ENCODE measurements at regions not wholly inside any gene's neighbourhood (a gene's known extent, or its start where the extent isn't known, plus 50 kb on each side); places are given as distances from the start of the nearest gene placed in this dataset.

GRCh38 chr2:104703669-104704068 is 150.2 kb upstream of the POU3F3 start:
- no peak for ATAC-seq
- DNase-seq: no peak

DNA sequence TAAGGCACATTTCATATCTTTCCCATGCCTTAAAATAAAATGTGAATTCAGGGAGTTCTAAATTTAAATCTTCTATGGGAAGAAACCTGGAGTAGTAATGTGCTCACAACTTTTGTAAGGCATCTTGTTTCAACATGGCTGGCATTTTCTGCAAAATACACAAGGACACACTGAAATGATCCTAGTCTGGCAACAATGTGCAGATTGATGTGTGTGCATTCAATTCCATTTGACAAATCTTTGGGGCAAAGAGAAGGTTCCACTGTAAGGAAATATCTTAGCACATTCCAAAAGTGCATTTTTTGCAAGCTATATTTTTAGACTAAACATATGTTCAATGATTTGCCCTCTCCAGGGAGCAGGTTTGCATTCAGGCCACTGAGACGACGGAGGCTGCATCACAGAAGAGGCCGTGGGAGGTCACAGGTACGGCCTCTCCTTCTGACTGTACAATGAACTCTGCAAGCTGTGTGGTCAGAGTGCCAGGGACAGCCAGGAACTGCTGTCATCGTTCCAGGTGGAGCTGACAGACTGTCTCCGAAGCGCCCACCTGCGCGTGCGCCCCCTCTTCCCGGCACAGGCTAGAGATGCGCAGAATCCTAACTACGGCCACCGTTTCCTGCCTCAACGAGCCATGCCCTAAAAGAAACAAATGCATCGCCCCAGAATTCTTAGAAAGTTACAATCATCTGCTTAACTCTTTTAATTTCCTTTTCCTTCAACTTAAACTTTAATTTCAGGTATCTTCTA is 149.2 kb upstream of the POU3F3 start:
- no peak for ATAC-seq
- DNase-seq: no peak

- ATAC-seq (no peak), DNase-seq (no peak)
These were observed 146.9 kb upstream of the POU3F3 start for GRCh38 chr2:104707056-104707455.

DNA sequence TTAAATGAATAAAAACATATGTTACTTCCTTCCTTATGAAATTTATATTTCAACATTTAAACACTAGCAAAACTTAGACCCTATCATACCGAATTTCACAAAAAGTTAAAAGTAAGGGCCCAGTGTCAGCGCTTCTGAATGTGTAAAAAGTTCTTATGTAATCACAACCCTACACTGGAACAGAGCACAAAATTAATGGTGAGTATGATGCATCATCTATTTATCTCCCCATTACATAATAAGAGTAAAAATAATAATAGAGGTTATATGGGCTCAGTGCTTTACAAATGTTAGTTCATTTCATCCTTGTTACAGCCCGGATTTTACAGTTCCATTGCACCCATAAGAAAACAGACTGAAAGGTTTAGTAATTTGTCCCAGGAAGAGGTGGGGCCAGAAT is 144.9 kb upstream of the POU3F3 start:
- DNase-seq (no peak), ATAC-seq (no peak)

DNA sequence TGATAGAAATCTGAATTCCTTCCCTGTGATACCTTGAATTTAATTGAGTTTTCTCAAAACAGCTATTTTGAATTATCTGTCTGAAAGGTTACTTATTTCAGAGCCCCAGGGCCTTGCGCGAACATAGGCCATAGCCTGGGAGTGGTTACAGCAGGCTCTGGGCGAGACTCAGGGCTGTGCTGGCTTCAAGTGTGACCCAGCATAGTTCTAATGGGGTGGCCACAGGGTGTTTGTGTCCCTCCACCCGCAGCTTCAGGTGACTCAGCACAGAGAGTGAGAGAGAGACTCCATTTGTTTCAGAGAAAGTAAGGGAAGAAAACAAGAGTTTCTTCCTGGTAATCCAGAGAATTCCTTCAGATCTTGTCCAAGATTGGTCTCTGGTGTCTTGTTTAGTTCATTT is 137.9 kb upstream of the POU3F3 start:
- no peak for DNase-seq

DNA sequence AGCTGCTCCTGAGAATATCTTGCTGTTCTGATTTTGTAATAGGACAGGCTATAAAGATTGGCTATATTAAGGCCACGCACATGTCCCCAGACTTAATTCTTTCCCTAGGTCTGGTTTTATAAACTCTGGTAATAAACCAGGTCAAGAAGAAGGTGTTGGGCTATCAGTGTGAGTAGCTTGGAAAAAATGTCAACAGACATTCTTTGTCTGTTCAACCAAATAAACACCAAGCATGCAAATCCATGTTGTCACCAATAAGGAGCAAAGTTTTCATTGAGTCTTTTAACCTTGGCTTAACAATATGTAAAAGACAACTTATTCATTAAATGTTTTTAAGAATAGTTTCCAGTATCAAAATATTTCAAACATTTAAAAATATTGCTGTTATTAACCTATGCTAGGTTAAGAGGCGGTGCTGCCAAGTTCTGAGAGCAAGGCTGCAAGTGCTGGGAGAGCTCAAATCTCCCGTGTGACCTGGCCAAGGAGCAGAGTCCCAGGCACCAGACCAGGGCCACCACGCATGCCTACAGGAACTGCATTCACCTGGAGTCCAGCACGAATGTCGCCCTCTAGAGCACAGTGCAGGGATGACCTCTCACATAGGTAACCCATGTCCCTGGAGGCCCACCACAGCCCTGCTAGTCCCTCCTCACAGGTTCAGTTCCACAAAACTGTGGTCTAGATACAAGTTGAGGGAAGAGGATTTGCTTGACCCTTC is 120.5 kb upstream of the POU3F3 start:
- peak; percentile 28 for DNase-seq

More for the DNA sequence above, 137.9 kb upstream of the POU3F3 start:
- no peak for ATAC-seq

GRCh38 chr2:104734937-104735586 is 118.9 kb upstream of the POU3F3 start:
- ATAC-seq (peak; percentile 32), DNase-seq (no peak)

More for the DNA sequence above, 120.5 kb upstream of the POU3F3 start:
- peak; percentile 72 for ATAC-seq

- no peak for DNase-seq
- ATAC-seq: no peak
These were observed 117.9 kb upstream of the POU3F3 start for GRCh38 chr2:104736026-104736425.

DNA sequence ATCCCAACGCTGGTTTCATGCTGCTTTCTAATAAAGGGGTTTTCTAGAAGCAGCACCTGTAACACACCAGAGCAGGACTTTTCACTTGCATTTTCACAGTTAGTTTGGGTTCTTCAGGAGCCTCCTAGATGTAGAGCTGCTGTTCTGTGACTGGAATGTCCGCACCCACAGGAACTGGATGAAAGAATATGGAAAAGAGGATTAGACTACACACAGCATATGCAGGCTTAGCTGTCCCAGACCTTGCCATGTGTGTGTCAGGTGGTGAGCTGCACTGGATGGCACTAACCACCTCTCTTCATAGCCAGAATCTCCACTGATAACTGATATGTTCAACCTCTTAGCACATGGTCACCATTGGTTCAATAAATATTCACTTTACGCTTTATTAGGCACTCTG is 112.1 kb upstream of the POU3F3 start:
- DNase-seq: no peak
- no peak for ATAC-seq

- no peak for DNase-seq
- no peak for ATAC-seq
These were observed 109.4 kb upstream of the POU3F3 start for GRCh38 chr2:104744537-104744936.

GRCh38 chr2:104745846-104746245 is 108.1 kb upstream of the POU3F3 start:
- no peak for DNase-seq
- ATAC-seq: no peak

DNA sequence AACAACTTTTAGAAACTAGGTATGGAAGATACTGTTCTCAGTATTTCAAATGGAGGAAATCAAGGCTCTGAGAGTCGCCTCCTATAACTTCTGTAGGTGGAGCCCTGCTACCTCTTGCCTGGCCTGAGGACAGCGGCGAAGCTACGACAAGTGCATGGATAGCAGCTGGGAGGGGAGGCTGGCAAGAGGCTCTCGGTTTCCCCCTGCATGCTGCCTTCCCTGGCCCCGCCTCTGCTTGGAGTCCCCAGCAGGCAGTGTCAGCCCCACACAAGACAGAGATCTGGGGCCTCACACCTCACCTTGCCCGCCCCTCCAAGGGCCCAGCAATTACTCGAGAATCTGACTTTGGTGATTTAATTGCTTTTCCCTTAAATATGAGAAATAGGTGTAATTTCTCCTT is 107.6 kb upstream of the POU3F3 start:
- ATAC-seq (no peak), DNase-seq (no peak)

DNA sequence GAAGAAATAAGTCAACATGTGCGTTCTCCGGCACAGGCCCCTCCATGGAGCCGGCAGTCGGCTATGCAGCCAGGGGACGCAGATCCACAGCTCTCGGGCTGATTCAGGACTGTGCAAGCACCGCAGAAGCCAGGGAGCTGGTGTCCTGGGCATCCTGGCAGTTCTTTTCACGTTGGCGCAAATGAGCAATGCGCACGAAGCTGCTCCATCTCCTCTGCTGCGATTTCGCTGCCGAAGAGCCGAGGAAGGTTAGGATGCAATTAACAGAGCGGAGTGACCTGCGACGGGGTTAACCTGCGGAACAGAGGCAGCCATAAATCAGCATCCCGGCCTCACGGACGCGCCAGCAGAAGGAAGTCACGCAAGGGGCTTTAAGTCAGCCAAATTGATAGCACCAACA is 107.1 kb upstream of the POU3F3 start:
- no peak for DNase-seq
- no peak for ATAC-seq

- DNase-seq (no peak), ATAC-seq (no peak)
These were observed 104.0 kb upstream of the POU3F3 start for GRCh38 chr2:104749856-104750460.

DNA sequence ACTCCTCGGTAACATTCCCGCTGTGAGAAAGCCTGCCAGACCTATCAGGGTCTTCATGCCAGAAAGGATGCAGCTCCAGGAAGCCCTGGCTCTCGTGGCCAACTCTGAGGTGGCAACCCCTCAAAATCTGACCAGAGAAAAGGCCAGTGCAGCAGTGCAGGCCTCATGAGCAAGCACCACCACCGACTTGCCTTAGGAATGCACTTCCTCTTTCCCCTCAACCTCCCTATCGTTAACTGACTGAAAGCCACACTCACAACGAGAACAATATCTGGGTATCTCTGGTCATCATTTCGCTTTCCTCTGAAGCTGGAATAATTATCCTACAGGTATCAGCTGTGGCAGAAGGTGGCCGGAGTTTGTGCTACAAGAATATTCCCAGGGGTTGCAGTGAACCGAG is 101.4 kb upstream of the POU3F3 start:
- ATAC-seq (no peak), DNase-seq (no peak)

- no peak for DNase-seq
- ATAC-seq: no peak
These were observed 98.7 kb upstream of the POU3F3 start for GRCh38 chr2:104755026-104755878.

GRCh38 chr2:104756118-104756517 is 97.8 kb upstream of the POU3F3 start:
- no peak for ATAC-seq
- DNase-seq: no peak

GRCh38 chr2:104757056-104757455 is 96.9 kb upstream of the POU3F3 start:
- ATAC-seq (no peak), DNase-seq (no peak)

DNA sequence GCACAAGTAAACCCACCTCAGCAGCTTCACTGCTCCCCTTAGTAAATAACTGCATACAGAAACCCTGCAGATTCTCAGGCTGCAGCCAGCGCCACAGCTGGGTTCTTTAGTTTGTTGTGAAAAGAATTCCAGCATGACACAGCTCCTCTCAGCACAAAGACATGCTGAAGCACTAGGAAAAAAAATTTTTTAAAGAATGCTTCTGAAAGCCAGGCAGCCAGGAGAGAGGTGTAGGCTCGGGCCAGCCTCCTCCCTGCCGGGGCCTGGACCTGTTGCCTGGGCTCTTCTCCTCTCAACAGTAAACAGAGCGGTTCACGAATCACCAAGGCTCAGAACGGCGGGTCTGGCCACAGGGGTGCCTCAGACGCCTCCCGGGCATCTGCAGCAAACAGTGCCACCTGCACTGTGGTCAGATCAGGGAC is 95.7 kb upstream of the POU3F3 start:
- ATAC-seq (no peak), DNase-seq (no peak)

DNA sequence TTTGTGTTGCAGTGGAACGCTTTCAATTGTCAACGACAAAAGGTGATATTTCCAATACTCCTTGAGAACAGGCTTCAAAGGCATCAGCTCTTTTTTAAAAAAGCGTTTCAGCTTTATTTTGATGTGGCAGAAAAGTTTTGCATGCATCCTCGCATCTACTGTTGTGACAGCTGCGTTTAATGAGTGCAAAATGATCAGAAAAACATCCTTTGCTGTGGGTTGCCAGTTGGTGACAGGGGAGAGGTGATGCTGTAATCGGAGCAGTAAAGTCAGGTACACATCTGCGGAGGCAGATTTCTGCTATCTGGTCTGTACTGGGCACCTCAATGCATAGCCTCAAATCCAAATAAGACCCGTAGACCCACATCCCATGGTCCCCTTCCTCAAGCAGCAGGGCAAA is 91.9 kb upstream of the POU3F3 start:
- no peak for ATAC-seq
- no peak for DNase-seq

DNA sequence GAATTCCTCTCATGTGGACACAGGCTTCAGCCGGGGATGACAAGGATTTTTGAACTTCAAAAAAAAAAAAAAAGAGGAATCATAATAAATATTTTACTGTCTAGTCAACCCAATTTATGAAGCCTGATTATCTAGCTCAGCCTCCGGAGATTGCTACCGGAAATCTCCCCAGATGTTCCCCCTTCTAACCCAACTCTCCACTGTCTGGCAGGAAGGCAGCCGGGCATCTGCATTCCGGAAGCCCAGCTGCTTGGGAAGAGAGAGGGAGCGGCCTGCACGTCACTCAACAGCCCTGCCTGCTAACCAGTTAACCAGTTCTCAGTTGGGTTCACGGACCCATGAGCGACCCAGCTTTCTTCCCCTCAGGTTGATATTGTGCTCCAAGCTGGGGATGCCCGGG is 87.2 kb upstream of the POU3F3 start:
- no peak for ATAC-seq
- no peak for DNase-seq

- DNase-seq (no peak), ATAC-seq (no peak)
These were observed 85.2 kb upstream of the POU3F3 start for GRCh38 chr2:104768694-104769093.

Measured in stimulated activated naive CD8-positive, alpha-beta T cell treated with anti-CD3 and anti-CD28 coated beads, Interleukin-15, Interleukin-2, amounts not matched to agents 100 U/mL and 50 U/mL, for 24 hours (primary cell).